ENCODE measurements at regions not wholly inside any gene's neighbourhood (a gene's known extent, or its start where the extent isn't known, plus 50 kb on each side); places are given as distances from the start of the nearest gene placed in this dataset.

- TF ChIP-seq POLR2A (IDR thresholded peaks at IDR 0.05) (no peak), CTCF (IDR thresholded peaks at IDR 0.05) (no peak)
- H3K9me3 ChIP-seq = no peaks in the 10 kb centered on the region
- H3K27ac ChIP-seq = no peak overlapping the region
- DNase-seq = no peak
- intact Hi-C loops (cut with DNase I) = no loop called here
- 76 to 97% (median 96%) methylated on average over 3 of the region's 3 CpGs for WGBS, 3 donors
- no peaks in the 10 kb centered on the region for H3K36me3 ChIP-seq
- no peaks in the 10 kb centered on the region for H3K27me3 ChIP-seq
- H3K4me3 ChIP-seq = no peak overlapping the region
- H3K4me1 ChIP-seq (ENCODE audit: insufficient read depth) = no peaks in the 10 kb centered on the region
Measured at GRCh38 chr5:57839025-57839424, 356.4 kb upstream of the ACTBL2 start.

- TF ChIP-seq EP300 (IDR thresholded peaks at IDR 0.05) (no peak), CTCF (IDR thresholded peaks at IDR 0.05) (no peak)
- intact Hi-C loops (cut with DNase I) = no loop called here
- H3K4me3 ChIP-seq = no peak overlapping the region
Measured at GRCh38 chr5:57836921-57837320, 354.3 kb upstream of the ACTBL2 start.

GRCh38 chr5:57836331-57836730 lies 353.7 kb upstream of the ACTBL2 start:
- Histone ChIP-seq H3K4me3 (no peak overlapping the region), H3K27ac (no peak overlapping the region), H3K4me1 (ENCODE audit: insufficient read depth) (no peaks in the 10 kb centered on the region), H3K36me3 (no peaks in the 10 kb centered on the region), H3K27me3 (no peaks in the 10 kb centered on the region), H3K9me3 (no peaks in the 10 kb centered on the region)
- no peak for TF ChIP-seq POLR2A (IDR thresholded peaks at IDR 0.05)
- no peak for TF ChIP-seq EP300 (IDR thresholded peaks at IDR 0.05)
- no peak for TF ChIP-seq CTCF (IDR thresholded peaks at IDR 0.05)
- intact Hi-C loops (cut with DNase I) = no loop called here
- DNase-seq = no peak
- WGBS, 3 donors = 93 to 100% (median 98%) methylated on average over 2 of the region's 2 CpGs

More at GRCh38 chr5:57836921-57837320, 354.3 kb upstream of the ACTBL2 start:
- no peaks in the 10 kb centered on the region for H3K4me1 ChIP-seq (ENCODE audit: insufficient read depth)
- no peak for DNase-seq
- no peaks in the 10 kb centered on the region for H3K36me3 ChIP-seq
- H3K27me3 ChIP-seq = no peaks in the 10 kb centered on the region
- no peak overlapping the region for H3K27ac ChIP-seq
- 95 to 100% (median 95%) methylated on average over 2 of the region's 2 CpGs for WGBS, 3 donors
- no peaks in the 10 kb centered on the region for H3K9me3 ChIP-seq

GRCh38 chr5:57834829-57835608 lies 352.4 kb upstream of the ACTBL2 start:
- Histone ChIP-seq H3K27ac (no peak overlapping the region), H3K27me3 (no peaks in the 10 kb centered on the region), H3K4me3 (no peak overlapping the region), H3K4me1 (ENCODE audit: insufficient read depth) (no peaks in the 10 kb centered on the region), H3K36me3 (no peaks in the 10 kb centered on the region), H3K9me3 (no peaks in the 10 kb centered on the region)
- intact Hi-C loops (cut with DNase I) = no loop called here
- DNase-seq = no peak
- 48 to 54% (median 50%) methylated on average over 6 of the region's 6 CpGs for WGBS, 3 donors
- TF ChIP-seq POLR2A (IDR thresholded peaks at IDR 0.05) = no peak
- no peak for TF ChIP-seq CTCF (IDR thresholded peaks at IDR 0.05)
- TF ChIP-seq EP300 (IDR thresholded peaks at IDR 0.05) = no peak

Measured in ovary (tissue), 7 donors.